HG02970 (cell line): ENCODE measurements at regions not wholly inside any gene's neighbourhood (a gene's known extent, or its start where the extent isn't known, plus 50 kb on each side); places are given as distances from the start of the nearest gene placed in this dataset.
"Not testable (repeated sequence)": the region's sequence is repeated elsewhere in the genome, so short reads cannot be mapped to it uniquely, and the experiment has no call there.

ENCODE experiments used
- ATAC-seq: cut with Tn5 transposase; IDR thresholded peaks from one replicate; pipeline ENCODE4 v1.9.1; 2021; ENCODE audit warnings: mild to moderate bottlenecking, moderate library complexity, moderate number of reproducible peaks; ENCODE audit not compliant: unreplicated experiment, low FRiP score

DNA sequence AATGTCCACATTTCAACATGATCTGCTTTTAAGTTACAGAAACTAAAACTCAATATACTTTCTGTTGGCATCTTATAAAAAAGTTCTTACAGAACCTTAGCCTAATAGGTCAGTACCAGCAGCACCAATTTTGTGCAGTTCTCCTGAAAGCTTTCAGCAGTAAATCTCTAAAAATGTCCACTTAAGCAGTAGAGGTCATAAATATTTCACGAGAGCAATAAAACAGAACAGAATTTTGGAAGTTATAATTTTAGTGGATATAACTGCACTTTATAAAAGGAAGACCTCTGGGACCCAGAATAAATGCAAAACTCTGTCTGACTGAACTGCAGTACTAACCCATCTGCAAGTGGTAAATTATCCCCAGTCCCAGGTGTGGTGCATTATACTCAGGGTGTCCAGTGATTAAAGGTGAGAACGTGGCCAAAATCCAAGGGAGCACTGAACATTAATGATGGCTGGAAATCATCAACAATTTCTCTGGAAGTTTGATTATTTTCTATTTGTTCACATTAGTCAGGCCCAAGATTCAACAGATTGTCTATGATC is 172.6 kb upstream of the RSPO3 start:
- ATAC-seq: no peak

DNA sequence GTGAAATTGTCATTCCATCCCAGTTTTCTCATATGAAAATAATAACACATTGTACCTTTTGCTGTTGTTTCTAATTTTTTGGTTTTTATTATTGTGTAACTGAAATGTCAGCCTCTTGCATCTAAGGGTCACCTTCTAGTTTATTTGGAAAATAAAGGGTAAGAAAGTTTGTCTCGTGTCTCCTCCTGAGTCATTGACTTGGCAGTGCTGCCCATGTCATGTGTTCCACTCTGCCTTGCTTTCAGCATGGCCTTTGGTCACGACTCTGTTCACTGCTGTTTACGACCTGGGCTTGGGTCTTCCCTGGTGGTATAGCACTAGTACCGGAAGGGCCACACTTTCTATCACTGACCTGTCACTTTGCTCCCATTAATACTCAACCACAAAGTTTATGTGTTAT is 171.4 kb upstream of the RSPO3 start:
- ATAC-seq: no peak

DNA sequence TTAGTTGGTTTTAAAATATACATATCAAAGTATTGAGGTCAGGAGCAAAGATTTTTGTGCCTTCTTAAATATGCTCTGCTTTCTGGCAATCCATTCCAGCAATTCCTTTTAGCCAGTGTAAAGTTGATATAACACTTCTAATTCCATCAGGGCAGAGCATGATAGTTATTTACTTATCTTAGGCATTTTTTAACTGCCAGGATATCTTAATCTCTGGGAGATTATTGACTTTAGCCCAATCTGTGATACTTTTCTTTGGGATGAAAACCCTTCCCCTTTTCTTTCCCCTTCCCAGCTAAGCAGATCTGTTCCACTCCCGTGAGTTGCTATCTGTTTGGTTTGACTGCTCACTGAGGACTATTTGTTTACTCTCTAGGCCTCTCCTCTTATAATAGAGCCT is 168.7 kb upstream of the RSPO3 start:
- ATAC-seq: no peak

DNA sequence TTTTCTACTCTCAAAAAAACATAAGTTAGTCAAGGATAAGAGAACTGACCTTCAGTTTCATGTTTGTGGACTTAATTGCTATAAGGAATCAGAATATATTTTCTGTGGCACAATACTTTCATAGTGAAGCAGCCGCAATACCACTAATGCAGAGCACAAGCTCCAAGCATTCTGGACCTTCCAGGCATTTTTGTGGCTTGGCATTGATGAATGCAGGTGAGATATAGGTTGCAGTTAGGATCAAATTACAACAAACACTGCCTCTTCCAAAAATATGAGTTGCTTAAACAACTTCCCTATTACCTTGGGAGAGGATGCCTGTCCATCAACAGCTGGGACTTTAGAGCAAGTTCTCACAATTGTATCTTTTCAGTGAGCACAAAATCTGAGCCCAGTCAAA is 162.8 kb upstream of the RSPO3 start:
- no peak for ATAC-seq

DNA sequence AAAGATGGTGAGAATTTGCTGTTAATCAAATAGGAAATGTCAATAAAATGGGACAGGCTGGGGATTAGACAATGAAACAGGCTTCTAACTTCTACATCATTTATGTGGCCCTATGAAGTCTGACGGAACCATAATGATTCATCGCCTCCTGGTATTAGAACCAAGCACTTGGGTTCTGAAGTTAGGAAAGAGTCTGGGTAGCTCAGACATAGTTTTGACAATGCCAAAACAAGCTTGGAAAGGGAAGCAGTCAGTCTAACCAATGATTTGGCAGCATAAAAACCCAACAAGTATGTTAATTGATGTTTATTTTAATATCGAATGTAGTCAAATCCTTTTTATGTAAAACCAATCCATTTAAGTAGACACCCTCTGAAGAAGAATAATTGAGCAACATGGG is 160.8 kb upstream of the RSPO3 start:
- ATAC-seq: no peak

DNA sequence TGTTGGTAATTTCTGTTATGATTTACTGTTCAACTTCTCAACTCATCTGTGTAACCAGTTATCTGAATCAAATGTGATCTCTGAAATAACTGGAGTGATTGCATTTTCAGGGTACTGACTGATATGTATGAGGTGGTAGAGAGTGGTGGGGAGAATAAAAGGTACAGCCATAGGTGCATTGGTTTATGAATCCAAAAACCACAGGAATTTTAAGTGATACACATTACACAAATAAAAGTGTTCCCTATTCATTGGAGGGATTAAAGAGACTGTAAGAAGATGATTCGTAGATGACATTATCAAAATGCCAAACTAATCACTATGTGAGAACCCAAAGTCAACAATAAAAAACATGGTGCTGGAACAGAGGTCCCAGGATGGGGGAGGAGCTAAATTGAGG is 158.7 kb upstream of the RSPO3 start:
- ATAC-seq: no peak

DNA sequence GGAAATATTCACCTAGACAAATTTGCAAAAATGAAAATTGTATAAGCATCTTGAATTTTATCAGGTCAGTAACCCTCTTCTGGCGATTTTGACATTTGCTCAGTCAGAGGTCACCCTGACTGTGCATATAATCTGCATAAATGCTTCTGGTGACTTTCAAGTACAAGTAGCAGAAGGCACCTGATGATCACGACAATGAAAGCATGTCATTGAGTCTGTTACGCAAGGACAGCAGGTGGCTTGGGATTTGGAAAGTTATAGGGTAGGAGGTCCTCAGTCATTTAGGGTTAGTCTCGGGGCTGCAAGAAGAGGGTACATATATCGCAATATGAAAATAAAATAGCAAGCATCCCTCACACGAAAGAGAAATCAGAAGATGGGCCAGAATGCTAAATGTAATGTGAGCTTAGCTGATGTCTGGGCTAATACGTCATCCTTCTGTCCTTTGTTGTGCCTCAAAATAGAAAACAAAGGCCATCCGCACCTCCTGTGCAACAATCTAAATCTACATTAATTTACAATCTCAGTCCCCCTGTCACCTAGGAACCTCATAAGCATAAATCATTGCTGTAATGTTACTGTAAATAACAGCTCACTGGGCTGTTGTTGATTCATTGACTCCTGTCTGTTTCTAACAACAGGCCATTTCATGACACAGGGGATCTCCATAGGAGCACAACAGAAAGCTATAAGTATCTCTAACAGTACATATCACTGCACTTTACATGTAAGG is 155.2 kb upstream of the RSPO3 start:
- no peak for ATAC-seq

DNA sequence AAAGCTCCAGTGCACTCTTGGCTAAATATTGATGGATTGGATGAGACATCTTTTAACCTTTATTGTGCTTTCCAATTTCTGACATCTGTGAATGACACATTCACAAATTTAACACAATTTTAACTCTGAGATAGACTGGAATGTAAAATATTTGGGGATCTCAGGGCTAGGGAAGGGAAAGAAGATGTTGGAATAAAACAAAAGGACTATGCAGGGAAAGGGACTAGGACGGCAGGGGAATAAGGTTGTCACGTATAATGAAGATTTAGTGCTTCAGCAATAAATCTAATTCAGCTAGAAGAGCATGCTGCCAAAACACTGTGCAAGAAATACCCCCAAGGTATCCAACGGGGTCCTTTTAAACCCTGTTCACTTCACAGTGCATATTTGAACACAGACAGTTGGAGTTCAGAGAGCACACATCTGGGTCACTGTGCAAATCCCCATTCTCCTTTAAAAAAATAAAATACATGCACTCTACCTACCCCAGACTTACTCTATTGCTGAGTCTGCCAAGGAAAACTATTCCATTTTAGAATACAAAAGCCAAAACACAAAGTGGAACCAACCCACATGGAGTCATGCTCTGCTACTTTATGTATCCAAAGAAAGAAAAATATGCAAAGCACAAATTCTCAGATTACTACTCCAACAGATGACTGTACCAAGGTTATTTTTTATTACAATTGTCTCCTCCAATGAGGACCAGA is 151.0 kb upstream of the RSPO3 start:
- ATAC-seq: no peak

DNA sequence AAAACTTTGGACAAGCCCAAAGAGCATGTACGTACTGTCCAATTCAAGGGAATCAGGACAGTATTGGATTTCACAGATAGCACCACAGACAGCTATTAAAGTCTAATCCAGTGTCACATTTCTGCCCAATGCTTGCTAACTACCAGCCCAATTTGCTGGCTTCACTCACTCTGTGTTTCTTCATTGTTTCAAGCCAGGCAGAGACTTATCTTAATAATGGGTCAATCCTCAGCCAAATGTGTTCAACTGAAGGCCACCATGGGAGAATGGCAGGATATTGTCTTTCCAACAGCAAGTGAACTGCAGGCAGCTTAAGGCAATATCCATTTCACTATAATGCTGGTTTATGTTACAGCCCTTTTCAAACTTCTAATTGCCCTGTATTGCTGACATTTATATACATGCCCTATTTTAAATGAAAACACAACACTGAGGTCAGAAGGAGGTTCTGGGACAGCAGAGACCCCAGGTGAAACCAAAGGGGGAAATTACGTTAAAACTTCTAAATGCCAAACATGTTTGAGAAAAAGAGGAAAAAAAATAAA is 142.1 kb upstream of the RSPO3 start:
- no peak for ATAC-seq

DNA sequence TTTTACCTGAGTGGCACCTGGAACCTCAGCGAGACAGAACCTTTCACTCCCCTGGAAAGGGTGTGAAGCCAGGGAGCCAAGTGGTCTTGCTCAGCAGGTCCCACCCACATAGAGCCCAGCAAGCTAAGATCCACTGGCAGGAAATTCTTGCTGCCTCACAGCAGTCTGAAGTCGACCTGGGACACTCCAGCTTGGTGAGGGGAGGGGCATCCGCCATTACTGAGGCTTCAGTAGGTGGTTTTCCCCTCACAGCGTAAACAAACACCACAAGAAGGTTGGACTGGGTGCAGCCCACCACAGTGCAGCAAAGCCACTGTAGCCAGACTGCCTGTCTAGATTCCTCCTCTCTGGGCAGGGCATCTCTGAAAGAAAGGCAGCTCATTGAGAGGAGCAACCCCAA is 134.7 kb upstream of the RSPO3 start:
- ATAC-seq: no peak

DNA sequence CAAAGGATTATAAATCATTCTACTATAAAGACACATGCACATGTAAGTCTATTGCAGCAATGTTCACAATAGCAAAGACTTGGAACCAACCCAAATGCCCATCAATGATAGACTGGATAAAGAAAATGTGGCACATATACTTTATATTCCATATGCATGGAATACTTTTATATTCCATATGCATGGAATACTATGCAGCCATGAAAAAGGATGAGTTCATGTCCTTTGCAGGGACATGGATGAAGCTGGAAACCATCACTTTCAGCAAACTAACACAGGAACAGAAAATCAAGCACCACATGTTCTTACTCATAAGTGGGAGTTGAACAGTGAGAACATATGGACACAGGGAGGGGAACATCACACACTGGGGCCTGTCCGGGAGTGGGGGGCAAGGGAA is 130.3 kb upstream of the RSPO3 start:
- not testable (repeated sequence) for ATAC-seq

DNA sequence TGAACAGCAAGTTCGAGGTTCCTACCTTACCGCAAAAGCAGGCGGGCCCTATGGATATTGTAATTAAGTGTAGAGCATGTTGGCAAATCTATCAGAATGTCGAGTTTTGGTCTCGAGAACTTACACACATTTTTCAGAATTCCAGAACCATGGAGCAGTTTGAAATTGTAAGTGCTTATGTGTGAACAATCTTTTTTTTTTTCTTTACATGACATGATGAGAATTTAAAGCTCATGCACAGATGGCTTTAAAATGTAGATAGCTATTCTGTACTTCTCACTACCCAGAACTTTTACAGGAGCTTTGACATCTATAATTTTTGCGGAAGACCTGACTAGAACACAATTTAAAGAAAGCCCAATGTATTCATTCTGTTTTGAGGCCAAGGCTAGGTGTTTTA is 117.8 kb upstream of the RSPO3 start:
- ATAC-seq: no peak

DNA sequence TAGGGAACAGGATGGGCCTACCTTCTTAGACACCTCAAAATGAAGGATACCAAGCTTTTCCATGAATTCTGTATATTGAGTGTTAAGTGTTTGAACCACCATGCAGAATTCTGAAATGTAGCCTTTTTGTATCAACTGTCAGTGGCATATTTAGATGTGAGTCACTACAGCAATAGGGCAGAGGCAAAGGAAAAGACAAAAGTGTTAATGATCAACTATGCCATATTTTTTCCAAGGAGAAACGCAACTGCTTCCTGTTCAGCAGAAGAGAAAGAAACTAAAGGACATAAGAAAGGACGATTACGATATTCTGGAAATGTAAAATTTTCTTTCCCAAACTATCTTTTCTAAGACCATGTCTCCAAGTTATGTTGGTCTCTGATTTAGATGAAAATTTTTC is 104.6 kb upstream of the RSPO3 start:
- no peak for ATAC-seq

DNA sequence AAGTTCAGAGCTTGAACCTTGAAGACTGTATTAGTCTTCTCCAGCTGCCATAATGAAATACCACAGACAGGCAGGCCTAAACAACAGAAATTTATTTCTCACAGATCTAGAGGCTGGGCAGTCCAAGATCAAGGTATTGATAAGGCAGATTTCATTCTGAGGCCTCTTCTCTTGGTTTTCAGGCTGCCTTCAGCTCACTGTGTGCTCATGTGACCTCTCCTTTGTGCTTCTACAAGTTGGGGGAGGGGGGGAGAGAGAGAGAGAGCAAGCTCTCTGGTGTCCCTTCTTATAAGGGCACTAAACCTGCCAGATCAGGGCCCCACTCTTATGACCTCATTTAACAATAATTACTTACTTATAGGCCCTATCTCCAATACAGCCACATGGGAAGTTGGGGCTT is 102.6 kb upstream of the RSPO3 start:
- no peak for ATAC-seq

DNA sequence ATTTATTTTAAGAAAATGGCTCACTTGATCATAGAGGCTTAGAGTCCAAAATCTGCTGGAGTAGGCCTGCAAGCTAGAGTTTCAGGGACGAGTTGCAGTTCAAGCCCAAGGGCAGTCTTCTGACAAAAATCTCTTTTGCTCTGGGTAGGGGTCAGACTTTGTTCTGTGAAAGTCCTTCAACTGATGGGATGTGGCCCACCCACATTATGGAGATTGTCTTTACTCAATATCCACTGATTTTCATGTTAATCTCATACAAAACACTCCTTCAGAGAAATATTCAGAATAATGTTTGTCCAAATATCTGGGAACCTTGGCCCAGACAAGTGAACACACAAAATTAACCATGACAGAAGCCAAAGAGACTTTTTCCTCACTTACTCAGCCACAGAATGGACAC is 98.6 kb upstream of the RSPO3 start:
- no peak for ATAC-seq

DNA sequence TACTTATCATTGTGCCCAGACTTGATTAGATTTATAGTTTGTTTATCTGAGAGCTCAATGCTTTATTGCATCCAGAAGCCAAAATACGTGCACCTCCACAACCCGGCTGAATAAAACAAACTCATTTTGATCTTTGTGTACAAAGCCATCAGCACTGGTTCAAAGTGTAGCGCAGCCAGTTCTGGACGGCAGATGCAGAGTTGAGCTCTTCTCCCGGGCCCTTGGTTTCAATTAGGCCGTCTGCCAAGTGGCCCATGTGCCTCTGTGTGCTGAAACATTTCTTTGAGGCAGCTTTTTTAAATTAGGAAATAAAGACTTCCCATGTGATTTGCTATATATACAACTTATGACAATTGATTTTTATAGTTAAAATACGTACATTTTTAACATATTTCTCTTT is 96.2 kb upstream of the RSPO3 start:
- ATAC-seq: no peak

DNA sequence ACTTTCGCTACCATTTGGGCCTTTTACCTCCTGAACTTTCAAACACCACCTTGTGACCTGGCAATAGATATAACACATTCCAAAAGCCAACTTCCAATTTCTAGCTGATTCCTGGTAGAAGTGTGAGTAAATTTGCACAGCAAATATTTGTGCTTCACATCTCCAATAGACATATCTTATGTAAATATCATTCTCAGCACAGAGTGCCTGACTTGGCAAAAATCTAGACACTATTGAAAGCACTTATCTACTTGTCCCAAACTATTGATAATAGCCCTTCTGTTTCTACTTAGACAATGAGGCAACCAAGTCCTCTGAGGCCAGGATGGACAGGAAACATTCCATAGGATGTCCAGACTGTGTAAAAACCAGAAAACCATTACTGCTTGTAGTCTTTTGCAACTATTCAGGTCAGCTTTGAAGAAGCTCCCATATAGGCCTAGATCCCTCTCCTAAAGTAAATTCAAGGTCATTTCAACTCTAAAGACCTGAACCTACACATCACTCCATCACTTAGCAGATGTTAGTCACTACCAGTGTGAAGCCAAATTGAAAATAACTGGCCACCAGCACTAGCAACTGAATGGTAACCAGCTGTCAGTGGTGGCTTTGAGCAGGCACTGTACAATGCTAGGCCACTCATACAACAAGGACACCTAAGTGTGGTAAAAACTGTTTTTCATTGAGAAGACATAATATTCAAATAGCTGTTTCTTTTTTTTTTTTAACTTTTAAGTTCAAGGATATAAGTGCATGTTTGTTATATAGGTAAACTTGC is 95.3 kb upstream of the RSPO3 start:
- no peak for ATAC-seq

DNA sequence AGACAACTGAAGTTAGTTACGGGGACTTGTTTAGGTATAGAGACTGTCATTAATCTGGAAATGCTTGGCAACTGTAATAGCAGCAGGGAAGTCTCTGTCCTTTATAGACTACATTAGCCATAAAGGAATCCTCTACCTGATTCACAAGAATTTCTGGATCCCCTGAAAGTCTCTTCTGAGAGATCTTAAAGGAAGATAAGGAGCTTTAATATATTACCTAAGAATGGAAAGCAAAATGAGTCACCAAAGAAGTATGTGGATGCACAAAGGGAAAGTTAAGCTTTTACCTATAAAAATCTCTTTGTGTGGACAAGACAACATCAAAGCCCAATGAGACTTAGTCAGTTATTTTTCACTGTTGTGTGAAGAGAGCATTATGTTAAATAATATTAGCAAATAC is 92.2 kb upstream of the RSPO3 start:
- no peak for ATAC-seq

DNA sequence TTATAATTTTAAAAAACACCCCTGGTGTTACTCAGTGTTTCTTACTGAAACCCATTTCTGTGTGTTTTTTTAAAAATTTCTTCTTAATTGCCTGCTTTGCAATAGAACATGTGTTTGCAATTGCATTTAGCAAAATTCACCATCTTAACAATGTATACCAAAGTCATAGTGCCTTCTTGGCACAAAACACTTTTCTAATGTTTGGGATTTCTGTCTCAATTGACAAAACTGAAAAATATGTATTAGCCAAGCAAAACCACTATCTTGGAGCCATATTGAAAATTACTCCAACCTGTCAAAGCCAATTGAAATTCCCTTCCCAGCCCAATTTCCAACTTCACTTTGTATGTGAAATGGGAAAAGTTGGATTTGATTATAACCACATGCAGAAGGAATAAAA is 88.4 kb upstream of the RSPO3 start:
- ATAC-seq: no peak

DNA sequence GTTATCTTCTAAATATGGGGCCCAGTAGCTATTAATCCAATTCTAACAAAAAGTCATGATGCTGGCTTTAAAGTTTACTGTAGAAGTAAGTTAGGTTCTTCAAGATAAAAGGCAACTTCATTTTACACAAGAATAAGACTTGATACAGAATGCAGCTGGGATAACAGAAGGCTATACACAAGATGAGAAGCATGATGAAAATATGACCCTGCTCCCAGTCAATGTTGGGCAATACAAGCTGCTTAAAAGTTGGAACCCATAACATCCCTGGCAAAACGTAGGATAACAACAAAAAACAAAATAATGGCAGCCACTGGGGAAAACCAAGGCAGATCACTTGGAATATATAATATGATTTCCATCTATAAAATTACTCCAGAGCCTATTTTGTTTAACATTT is 87.6 kb upstream of the RSPO3 start:
- ATAC-seq: no peak

DNA sequence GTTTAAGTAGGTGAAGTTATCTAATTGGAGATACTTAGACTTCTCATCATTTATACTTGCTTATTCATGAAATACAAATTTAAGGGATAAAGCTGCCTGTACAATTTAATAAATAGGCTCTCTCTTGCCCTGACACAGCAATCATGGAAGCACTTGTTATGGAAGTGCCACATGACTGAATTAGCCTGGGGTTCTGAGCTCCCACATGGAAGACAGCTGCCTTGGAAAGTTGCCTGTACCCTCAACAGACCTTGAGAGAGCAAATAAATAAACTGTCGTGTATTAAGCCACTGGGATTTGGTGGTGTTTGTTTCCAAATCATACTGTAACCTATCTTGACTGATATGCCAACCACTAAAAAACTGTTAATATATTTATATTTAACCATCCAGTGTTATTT is 87.0 kb upstream of the RSPO3 start:
- ATAC-seq: no peak
